Liver (tissue), 7 donors: ENCODE measurements at regions not wholly inside any gene's neighbourhood (a gene's known extent, or its start where the extent isn't known, plus 50 kb on each side); places are given as distances from the start of the nearest gene placed in this dataset.

Experiments
- DNase-seq: peaks from one replicate; pipeline ENCODE4 v3.0.0-alpha.2; 2017; ENCODE audit warnings: low spot score
- H3K27ac ChIP-seq, 2 donors: one replicate each; pipeline ENCODE4 v1.7.0; 2013; ENCODE audit warnings: inconsistent platforms in 2 of 2, low read length in 2 of 2, control low read depth in 1 of 2, low read depth in 1 of 2, mild to moderate bottlenecking in 1 of 2
- H3K27me3 ChIP-seq, 4 donors: one replicate each; pipeline versions ENCODE4 v1.6.1 to v1.7.0; 2013; ENCODE audit warnings: low read length in 3 of 4, inconsistent platforms in 1 of 4, mild to moderate bottlenecking in 1 of 4, moderate library complexity in 1 of 4; ENCODE audit not compliant: control insufficient read depth in 4 of 4, insufficient read depth in 4 of 4
- H3K36me3 ChIP-seq, 4 donors: one replicate each; pipeline versions ENCODE4 v1.6.1 to v1.7.0; 2013; ENCODE audit warnings: low read length in 3 of 4, mild to moderate bottlenecking in 3 of 4, low read depth in 1 of 4, moderate library complexity in 1 of 4; ENCODE audit not compliant: control insufficient read depth in 4 of 4, insufficient read depth in 3 of 4
- H3K4me1 ChIP-seq, 4 donors: one replicate each; pipeline versions ENCODE4 v1.6.1 to v1.7.0; 2013; ENCODE audit warnings: low read length in 3 of 4, mild to moderate bottlenecking in 3 of 4, moderate library complexity in 1 of 4; ENCODE audit not compliant: control insufficient read depth in 4 of 4, insufficient read depth in 4 of 4
- H3K4me3 ChIP-seq, 3 donors: one replicate each; pipeline versions ENCODE4 v1.6.1 to v1.7.0; 2013; ENCODE audit warnings: low read length in 3 of 3, control low read depth in 1 of 3, low read depth in 1 of 3, mild to moderate bottlenecking in 1 of 3
- H3K9ac ChIP-seq, 2 donors: one replicate each; pipeline ENCODE4 v1.7.0; 2013; ENCODE audit warnings: low read length in 2 of 2, mild to moderate bottlenecking in 2 of 2, moderate library complexity in 2 of 2, control low read depth in 1 of 2, low read depth in 1 of 2
- H3K9me3 ChIP-seq, 4 donors: one replicate each; pipeline versions ENCODE4 v1.6.1 to v1.7.0; 2013; ENCODE audit warnings: low read length in 3 of 4; ENCODE audit not compliant: control insufficient read depth in 4 of 4
- ATF3 ChIP-seq: IDR thresholded peaks from 2 replicates; pipeline ENCODE4 v1.6.1; 2016; ENCODE audit warnings: antibody characterized with exemption
- CTCF ChIP-seq: fragments of 150-350 bp; IDR thresholded peaks from 2 replicates; pipeline ENCODE4 v1.5.1; 2017; ENCODE audit warnings: improper control_type of control experiment, low read depth, low read length; ENCODE audit not compliant: missing input control
- EGR1 ChIP-seq, 2 donors: IDR thresholded peaks; 2 replicates each; pipeline ENCODE4 v1.6.1; 2016 to 2018; ENCODE audit warnings: antibody characterized with exemption in 2 of 2, low read depth in 2 of 2
- FOXA2 ChIP-seq: IDR thresholded peaks from 2 replicates; pipeline ENCODE4 v1.6.1; 2016; ENCODE audit warnings: antibody characterized with exemption
- GABPA ChIP-seq, 2 donors: IDR thresholded peaks in 1 of 2; conservative IDR thresholded peaks in 1 of 2; 2 replicates each; pipeline ENCODE4 v1.6.1; 2016; ENCODE audit warnings: antibody characterized with exemption in 2 of 2, mild to moderate bottlenecking in 1 of 2, moderate library complexity in 1 of 2
- HNF4A ChIP-seq, 2 donors: conservative IDR thresholded peaks; 2 replicates each; pipeline ENCODE4 v1.6.1; 2016; ENCODE audit warnings: antibody characterized with exemption in 2 of 2, mild to moderate bottlenecking in 2 of 2
- HNF4G ChIP-seq: IDR thresholded peaks from 2 replicates; pipeline ENCODE4 v1.6.1; 2016; ENCODE audit warnings: antibody characterized with exemption
- JUND ChIP-seq, 2 donors: IDR thresholded peaks; 2 replicates each; pipeline ENCODE4 v1.6.1; 2016; ENCODE audit warnings: antibody characterized with exemption in 2 of 2
- MAX ChIP-seq: IDR thresholded peaks from 2 replicates; pipeline ENCODE4 v1.6.1; 2016; ENCODE audit warnings: antibody characterized with exemption
- NR2F2 ChIP-seq: IDR thresholded peaks from 2 replicates; pipeline ENCODE4 v1.6.1; 2016; ENCODE audit warnings: antibody characterized with exemption
- RAD21 ChIP-seq, 2 donors: IDR thresholded peaks; 2 replicates each; pipeline ENCODE4 v1.6.1; 2016; ENCODE audit warnings: antibody characterized with exemption in 2 of 2, mild to moderate bottlenecking in 2 of 2
- RXRA ChIP-seq, 2 donors: IDR thresholded peaks; 2 replicates each; pipeline ENCODE4 v1.6.1; 2017 to 2018; ENCODE audit warnings: antibody characterized with exemption in 2 of 2, mild to moderate bottlenecking in 1 of 2
- SP1 ChIP-seq: IDR thresholded peaks from 2 replicates; pipeline ENCODE4 v1.6.1; 2018; ENCODE audit warnings: antibody characterized with exemption, mild to moderate bottlenecking
- TAF1 ChIP-seq: conservative IDR thresholded peaks from 2 replicates; pipeline ENCODE4 v1.6.1; 2016; ENCODE audit warnings: antibody characterized with exemption, mild to moderate bottlenecking
- YY1 ChIP-seq: IDR thresholded peaks from 2 replicates; pipeline ENCODE4 v1.6.1; 2016; ENCODE audit warnings: antibody characterized with exemption, mild to moderate bottlenecking
- ZBTB33 ChIP-seq: IDR thresholded peaks from 2 replicates; pipeline ENCODE4 v1.6.1; 2016; ENCODE audit warnings: antibody characterized with exemption
- TF ChIP-seq, protein P1 (sequence below): IDR thresholded peaks from 2 replicates; pipeline ENCODE4 v1.6.1; 2016; ENCODE audit warnings: antibody characterized with exemption, mild to moderate bottlenecking
- donor health status: healthy.
- donor health status: healthy.
- donor health status: healthy.
- donor health status: healthy.

GRCh38 chr9:118192807-118193206 is 488.6 kb downstream of the TLR4 start (continued):
- TF ChIP-seq ATF3 = no peak

- TF ChIP-seq HNF4A (conservative IDR thresholded peaks at IDR 0.05) (no peak), ATF3 (no peak), SP1 (no peak), GABPA (IDR thresholded peaks at IDR 0.05 in 1 of 2, conservative IDR thresholded peaks at IDR 0.05 in 1 of 2) (no peak), JUND (IDR thresholded peaks at IDR 0.05) (no peak), TAF1 (no peak), RXRA (IDR thresholded peaks at IDR 0.05) (no peak), CTCF (no peak), HNF4G (no peak), RAD21 (IDR thresholded peaks at IDR 0.05) (no peak), FOXA2 (no peak), NR2F2 (no peak), MAX (no peak), YY1 (no peak), ZBTB33 (no peak), EGR1 (IDR thresholded peaks at IDR 0.05; ENCODE audit: low read depth in 2 of 2) (no peak)
- TF ChIP-seq, protein P1, sequence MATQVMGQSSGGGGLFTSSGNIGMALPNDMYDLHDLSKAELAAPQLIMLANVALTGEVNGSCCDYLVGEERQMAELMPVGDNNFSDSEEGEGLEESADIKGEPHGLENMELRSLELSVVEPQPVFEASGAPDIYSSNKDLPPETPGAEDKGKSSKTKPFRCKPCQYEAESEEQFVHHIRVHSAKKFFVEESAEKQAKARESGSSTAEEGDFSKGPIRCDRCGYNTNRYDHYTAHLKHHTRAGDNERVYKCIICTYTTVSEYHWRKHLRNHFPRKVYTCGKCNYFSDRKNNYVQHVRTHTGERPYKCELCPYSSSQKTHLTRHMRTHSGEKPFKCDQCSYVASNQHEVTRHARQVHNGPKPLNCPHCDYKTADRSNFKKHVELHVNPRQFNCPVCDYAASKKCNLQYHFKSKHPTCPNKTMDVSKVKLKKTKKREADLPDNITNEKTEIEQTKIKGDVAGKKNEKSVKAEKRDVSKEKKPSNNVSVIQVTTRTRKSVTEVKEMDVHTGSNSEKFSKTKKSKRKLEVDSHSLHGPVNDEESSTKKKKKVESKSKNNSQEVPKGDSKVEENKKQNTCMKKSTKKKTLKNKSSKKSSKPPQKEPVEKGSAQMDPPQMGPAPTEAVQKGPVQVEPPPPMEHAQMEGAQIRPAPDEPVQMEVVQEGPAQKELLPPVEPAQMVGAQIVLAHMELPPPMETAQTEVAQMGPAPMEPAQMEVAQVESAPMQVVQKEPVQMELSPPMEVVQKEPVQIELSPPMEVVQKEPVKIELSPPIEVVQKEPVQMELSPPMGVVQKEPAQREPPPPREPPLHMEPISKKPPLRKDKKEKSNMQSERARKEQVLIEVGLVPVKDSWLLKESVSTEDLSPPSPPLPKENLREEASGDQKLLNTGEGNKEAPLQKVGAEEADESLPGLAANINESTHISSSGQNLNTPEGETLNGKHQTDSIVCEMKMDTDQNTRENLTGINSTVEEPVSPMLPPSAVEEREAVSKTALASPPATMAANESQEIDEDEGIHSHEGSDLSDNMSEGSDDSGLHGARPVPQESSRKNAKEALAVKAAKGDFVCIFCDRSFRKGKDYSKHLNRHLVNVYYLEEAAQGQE = no peak
- Histone ChIP-seq H3K4me3 (no peak overlapping the region), H3K9ac (no peak overlapping the region), H3K27me3 (peaks cover 0 to 8% (median 0%) of the 10 kb centered on the region in 4 donors), H3K27ac (no peak overlapping the region), H3K9me3 (no peaks in the 10 kb centered on the region), H3K4me1 (no peaks in the 10 kb centered on the region), H3K36me3 (no peaks in the 10 kb centered on the region)
- DNase-seq = no peak
Measured at GRCh38 chr9:118209343-118209742, 505.1 kb downstream of the TLR4 start.
